OCI-LY1 (cell line): ENCODE measurements at regions not wholly inside any gene's neighbourhood (a gene's known extent, or its start where the extent isn't known, plus 50 kb on each side); places are given as distances from the start of the nearest gene placed in this dataset.
"Not testable (repeated sequence)": the region's sequence is repeated elsewhere in the genome, so short reads cannot be mapped to it uniquely, and the experiment has no call there.

Experiments used
- H2AFZ ChIP-seq: fragments of 200-600 bp; sonication (generic), shearing (Covaris generic); 2 replicates; pipeline ENCODE4 v1.6.0; 2014; ENCODE audit warnings: antibody characterized with exemption, mild to moderate bottlenecking, low read length
- H3F3A ChIP-seq: fragments of 200-600 bp; sonication (generic), shearing (Covaris generic); 2 replicates; pipeline ENCODE4 v1.6.0; 2014; ENCODE audit warnings: mild to moderate bottlenecking, antibody characterized with exemption, low read length, moderate library complexity; ENCODE audit not compliant: insufficient read depth
- H3K27ac ChIP-seq: fragments of 200-600 bp; sonication (generic); 2 replicates; pipeline ENCODE4 v1.5.1; 2014; ENCODE audit warnings: low read length, mixed run types, mild to moderate bottlenecking, low read depth; ENCODE audit not compliant: poor library complexity, severe bottlenecking
- H3K27me3 ChIP-seq: fragments of 200-600 bp; sonication (generic); 2 replicates; pipeline ENCODE4 v1.6.0; 2014; ENCODE audit warnings: antibody characterized with exemption, mild to moderate bottlenecking, low read length, moderate library complexity; ENCODE audit not compliant: insufficient read depth
- H3K36me3 ChIP-seq: fragments of 200-600 bp; sonication (generic); 2 replicates; pipeline ENCODE4 v1.6.1; 2014; ENCODE audit warnings: mild to moderate bottlenecking, antibody characterized with exemption, low read length, moderate library complexity, mixed read lengths; ENCODE audit not compliant: insufficient read depth
- H3K4me1 ChIP-seq: fragments of 200-600 bp; sonication (generic); 2 replicates; pipeline ENCODE4 v1.5.1; 2014; ENCODE audit warnings: mild to moderate bottlenecking, low read length, moderate library complexity; ENCODE audit not compliant: insufficient read depth, severe bottlenecking
- H3K4me2 ChIP-seq: fragments of 200-600 bp; sonication (generic), shearing (Covaris generic); 2 replicates; pipeline ENCODE4 v1.6.1; 2014; ENCODE audit warnings: low read length
- H3K4me3 ChIP-seq: fragments of 200-600 bp; sonication (generic); 2 replicates; pipeline ENCODE4 v1.5.1; 2014; ENCODE audit warnings: low read length, low read depth, mild to moderate bottlenecking, mixed read lengths; ENCODE audit not compliant: poor library complexity, severe bottlenecking
- H3K79me2 ChIP-seq: fragments of 200-600 bp; shearing (Covaris generic); 2 replicates; pipeline ENCODE4 v1.6.1; 2016; ENCODE audit warnings: mixed run types, low read length, mixed read lengths; ENCODE audit not compliant: insufficient read depth
- H3K9ac ChIP-seq: fragments of 200-600 bp; sonication (generic), shearing (Covaris generic); 2 replicates; pipeline ENCODE4 v1.6.1; 2014; ENCODE audit warnings: mild to moderate bottlenecking, low read length, mixed read lengths
- H3K9me2 ChIP-seq: fragments of 200-600 bp; sonication (generic), shearing (Covaris generic); 2 replicates; pipeline ENCODE4 v1.6.1; 2014; ENCODE audit warnings: low read depth, mild to moderate bottlenecking, low read length, mixed read lengths
- H3K9me3 ChIP-seq: fragments of 200-600 bp; shearing (Covaris generic); 2 replicates; pipeline ENCODE4 v1.6.1; 2014; ENCODE audit warnings: low read length, mixed read lengths
- H4K20me1 ChIP-seq: fragments of 200-600 bp; sonication (generic), shearing (Covaris generic); 2 replicates; pipeline ENCODE4 v1.6.0; 2016; ENCODE audit warnings: mild to moderate bottlenecking, low read length; ENCODE audit not compliant: insufficient read depth
- EZH2 ChIP-seq: fragments of 200-600 bp; sonication (generic), shearing (Covaris generic); IDR thresholded peaks from 2 replicates; pipeline ENCODE4 v1.8.0; 2017; ENCODE audit warnings: borderline replicate concordance, mixed run types, mild to moderate bottlenecking, antibody characterized with exemption, low read length, moderate library complexity, mixed read lengths
- TF ChIP-seq, protein P1 (sequence below): fragments of 200-600 bp; sonication (generic), shearing (Covaris generic); IDR thresholded peaks from 2 replicates; pipeline ENCODE4 v1.5.1; 2017; ENCODE audit warnings: mild to moderate bottlenecking, antibody characterized with exemption, low read length, moderate library complexity, mixed read lengths

DNA sequence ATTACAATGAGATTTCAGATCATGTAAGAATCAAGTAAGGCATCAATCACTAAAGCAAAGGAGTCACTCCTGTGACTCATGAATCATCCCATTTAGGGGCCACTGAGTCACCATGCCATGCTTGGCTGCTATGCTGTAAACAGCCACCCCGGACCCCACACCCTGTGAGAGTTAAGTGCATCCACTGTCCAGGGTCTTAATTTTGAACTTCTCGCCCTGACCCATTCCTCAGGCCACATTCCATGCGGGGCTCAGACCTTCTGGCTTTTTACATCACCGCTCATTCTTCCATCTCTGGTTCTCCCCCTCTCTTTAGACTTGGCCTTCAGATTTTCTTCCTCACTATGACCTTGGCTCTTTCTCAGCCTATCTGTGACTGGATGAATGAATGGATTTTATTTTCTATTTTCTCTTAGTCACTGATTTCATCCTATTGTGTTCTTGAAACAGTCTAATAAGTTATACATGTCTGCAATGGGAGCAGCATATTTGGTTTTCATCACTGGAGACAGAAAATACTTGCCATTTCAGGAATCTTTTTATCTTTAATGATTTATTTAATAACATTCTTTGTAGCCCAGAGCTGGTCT, 239.6 kb downstream of the SKIDA1 start:
- Histone ChIP-seq H2AFZ (no peak overlapping the region), H3F3A (no peaks in the 10 kb centered on the region), H3K9me2 (no peaks in the 10 kb centered on the region), H3K27me3 (no peaks in the 10 kb centered on the region), H3K27ac (no peak overlapping the region), H3K36me3 (no peaks in the 10 kb centered on the region), H3K9ac (no peak overlapping the region), H3K4me1 (no peaks in the 10 kb centered on the region), H3K4me3 (no peak overlapping the region), H3K4me2 (no peak overlapping the region), H3K79me2 (no peaks in the 10 kb centered on the region), H3K9me3 (no peaks in the 10 kb centered on the region), H4K20me1 (no peaks in the 10 kb centered on the region)
- no peak for TF ChIP-seq EZH2
- TF ChIP-seq, protein P1, sequence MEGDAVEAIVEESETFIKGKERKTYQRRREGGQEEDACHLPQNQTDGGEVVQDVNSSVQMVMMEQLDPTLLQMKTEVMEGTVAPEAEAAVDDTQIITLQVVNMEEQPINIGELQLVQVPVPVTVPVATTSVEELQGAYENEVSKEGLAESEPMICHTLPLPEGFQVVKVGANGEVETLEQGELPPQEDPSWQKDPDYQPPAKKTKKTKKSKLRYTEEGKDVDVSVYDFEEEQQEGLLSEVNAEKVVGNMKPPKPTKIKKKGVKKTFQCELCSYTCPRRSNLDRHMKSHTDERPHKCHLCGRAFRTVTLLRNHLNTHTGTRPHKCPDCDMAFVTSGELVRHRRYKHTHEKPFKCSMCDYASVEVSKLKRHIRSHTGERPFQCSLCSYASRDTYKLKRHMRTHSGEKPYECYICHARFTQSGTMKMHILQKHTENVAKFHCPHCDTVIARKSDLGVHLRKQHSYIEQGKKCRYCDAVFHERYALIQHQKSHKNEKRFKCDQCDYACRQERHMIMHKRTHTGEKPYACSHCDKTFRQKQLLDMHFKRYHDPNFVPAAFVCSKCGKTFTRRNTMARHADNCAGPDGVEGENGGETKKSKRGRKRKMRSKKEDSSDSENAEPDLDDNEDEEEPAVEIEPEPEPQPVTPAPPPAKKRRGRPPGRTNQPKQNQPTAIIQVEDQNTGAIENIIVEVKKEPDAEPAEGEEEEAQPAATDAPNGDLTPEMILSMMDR: no peak

DNA sequence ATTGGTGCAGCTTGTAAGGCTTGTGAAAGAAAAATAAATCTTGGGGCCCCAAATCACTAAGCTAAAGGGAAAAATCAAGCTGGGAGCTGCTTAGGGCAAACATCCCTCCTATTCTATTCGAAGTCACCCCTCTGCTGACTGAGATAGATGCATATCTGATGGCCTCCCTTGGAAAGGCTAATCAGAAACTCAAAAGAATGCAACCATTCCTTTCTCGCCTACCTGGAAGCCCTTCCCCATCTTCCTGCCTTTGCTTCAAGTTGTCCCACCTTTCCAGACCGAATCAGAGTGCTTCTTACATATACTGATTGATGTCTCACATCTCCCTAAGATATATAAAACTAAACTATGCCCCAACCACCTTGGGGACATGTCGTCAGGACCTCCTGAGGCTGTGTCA, 240.3 kb downstream of the SKIDA1 start:
- no peak overlapping the region for H3K4me3 ChIP-seq
- no peak overlapping the region for H3K9ac ChIP-seq
- no peak overlapping the region for H3K4me2 ChIP-seq
- H2AFZ ChIP-seq: no peak overlapping the region
- no peaks in the 10 kb centered on the region for H3K36me3 ChIP-seq
- no peak for TF ChIP-seq EZH2
- TF ChIP-seq, protein P1: no peak
- no peaks in the 10 kb centered on the region for H3K4me1 ChIP-seq
- no peaks in the 10 kb centered on the region for H4K20me1 ChIP-seq
- H3K27me3 ChIP-seq: no peaks in the 10 kb centered on the region
- no peaks in the 10 kb centered on the region for H3K79me2 ChIP-seq
- H3K9me3 ChIP-seq: no peaks in the 10 kb centered on the region
- H3F3A ChIP-seq: no peaks in the 10 kb centered on the region
- no peak overlapping the region for H3K27ac ChIP-seq
- no peaks in the 10 kb centered on the region for H3K9me2 ChIP-seq

DNA sequence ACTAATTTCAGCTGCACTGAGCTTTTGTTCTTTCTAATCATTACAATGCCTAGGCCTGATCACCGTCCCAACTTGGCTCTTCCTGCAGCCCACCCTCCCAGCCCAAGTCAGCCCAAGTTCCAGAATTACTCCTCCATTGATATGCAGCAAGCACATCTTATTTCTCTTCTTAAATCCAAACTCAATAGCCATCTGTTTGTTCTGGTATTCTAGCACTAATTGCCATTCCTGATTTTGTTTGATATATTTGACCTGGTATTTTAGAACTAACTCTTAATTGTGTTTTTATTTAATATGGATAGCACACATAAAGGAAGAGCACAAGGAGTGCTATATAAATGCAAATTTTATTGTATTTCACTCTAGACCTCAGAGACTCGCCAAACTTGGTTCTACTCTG, 241.2 kb downstream of the SKIDA1 start:
- no peak overlapping the region for H2AFZ ChIP-seq
- H3K36me3 ChIP-seq: no peaks in the 10 kb centered on the region
- no peaks in the 10 kb centered on the region for H3K79me2 ChIP-seq
- no peaks in the 10 kb centered on the region for H3K9me2 ChIP-seq
- H3K4me2 ChIP-seq: no peak overlapping the region
- TF ChIP-seq EZH2: no peak
- TF ChIP-seq, protein P1: no peak
- no peak overlapping the region for H3K4me3 ChIP-seq
- H3K9me3 ChIP-seq: no peaks in the 10 kb centered on the region
- H3F3A ChIP-seq: no peaks in the 10 kb centered on the region
- H3K9ac ChIP-seq: no peak overlapping the region
- H4K20me1 ChIP-seq: no peaks in the 10 kb centered on the region
- no peaks in the 10 kb centered on the region for H3K4me1 ChIP-seq
- no peak overlapping the region for H3K27ac ChIP-seq
- no peaks in the 10 kb centered on the region for H3K27me3 ChIP-seq

DNA sequence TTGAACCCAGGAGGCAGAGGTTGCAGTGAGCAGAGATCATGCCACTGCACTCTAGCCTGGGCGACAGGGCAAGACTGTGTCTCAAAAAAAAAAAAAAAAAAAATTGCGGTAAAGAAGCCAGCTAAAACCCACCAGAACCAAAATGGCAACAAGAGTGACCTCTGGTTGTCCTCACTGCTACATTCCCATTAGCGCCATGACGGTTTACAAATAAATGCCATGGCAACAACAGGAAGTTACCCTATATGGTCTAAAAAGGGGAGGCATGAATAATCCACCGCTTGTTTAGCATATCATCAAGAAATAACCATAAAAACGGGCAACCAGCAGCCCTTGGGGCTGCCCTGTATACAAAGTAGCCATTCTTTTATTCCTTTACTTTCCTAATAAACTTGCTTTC, 242.4 kb downstream of the SKIDA1 start:
- H3K79me2 ChIP-seq, H3K9me3 ChIP-seq, H3K9ac ChIP-seq, H3K4me1 ChIP-seq, H2AFZ ChIP-seq, H3K9me2 ChIP-seq, H3K27ac ChIP-seq, H3K36me3 ChIP-seq, H4K20me1 ChIP-seq, H3F3A ChIP-seq, H3K4me3 ChIP-seq, H3K4me2 ChIP-seq, H3K27me3 ChIP-seq: not testable (repeated sequence)
